BE2C (cell line): ENCODE measurements at regions not wholly inside any gene's neighbourhood (a gene's known extent, or its start where the extent isn't known, plus 50 kb on each side); places are given as distances from the start of the nearest gene placed in this dataset.

ENCODE experiments used
- DNase-seq: peaks from one replicate; pipeline ENCODE4 v3.0.0-alpha.2; 2020
- H3K27me3 ChIP-seq: fragments of 250-450 bp; sonication (Bioruptor Pico); 2 replicates; pipeline ENCODE4 v1.5.1; 2020; ENCODE audit warnings: mild to moderate bottlenecking
- H3K36me3 ChIP-seq: fragments of 250-450 bp; sonication (Bioruptor Pico); 2 replicates; pipeline ENCODE4 v1.5.1; 2020; ENCODE audit warnings: mild to moderate bottlenecking
- H3K4me1 ChIP-seq: fragments of 250-450 bp; sonication (Bioruptor Pico); 2 replicates; pipeline ENCODE4 v1.5.1; 2020
- H3K4me3 ChIP-seq: 2 replicates; pipeline ENCODE4 v1.5.1; 2011; ENCODE audit warnings: low read depth, low read length
- H3K9me3 ChIP-seq: fragments of 250-450 bp; sonication (Bioruptor Pico); 2 replicates; pipeline ENCODE4 v1.5.1; 2020
- CTCF ChIP-seq: IDR thresholded peaks from 2 replicates; pipeline ENCODE4 v1.5.1; 2012; ENCODE audit warnings: mild to moderate bottlenecking, low read depth, low read length

- Histone ChIP-seq H3K9me3 (no peaks in the 10 kb centered on the region; the same call in 1 of the 2 replicates), H3K4me3 (no peak overlapping the region), H3K27me3 (no peaks in the 10 kb centered on the region), H3K36me3 (no peaks in the 10 kb centered on the region), H3K4me1 (no peaks in the 10 kb centered on the region)
- no peak for DNase-seq
- TF ChIP-seq CTCF, result no peak
These were observed 2020.8 kb upstream of the ADGRL3 start for GRCh38 chr4:59179372-59179771.

- Histone ChIP-seq H3K27me3 (no peaks in the 10 kb centered on the region), H3K4me1 (no peaks in the 10 kb centered on the region), H3K36me3 (no peaks in the 10 kb centered on the region), H3K4me3 (no peak overlapping the region), H3K9me3 (no peaks in the 10 kb centered on the region; the same call in 1 of the 2 replicates)
- no peak for DNase-seq
- TF ChIP-seq CTCF, result no peak
These were observed 2020.0 kb upstream of the ADGRL3 start for GRCh38 chr4:59180161-59180560.

GRCh38 chr4:59180969-59181368 lies 2019.2 kb upstream of the ADGRL3 start:
- no peak for TF ChIP-seq CTCF
- H3K4me3 ChIP-seq, result no peak overlapping the region

GRCh38 chr4:59195839-59196238 lies 2004.3 kb upstream of the ADGRL3 start:
- Histone ChIP-seq H3K9me3 (no peaks in the 10 kb centered on the region), H3K4me3 (no peak overlapping the region), H3K36me3 (no peaks in the 10 kb centered on the region), H3K4me1 (no peaks in the 10 kb centered on the region), H3K27me3 (no peaks in the 10 kb centered on the region)
- no peak for TF ChIP-seq CTCF
- no peak for DNase-seq

More at GRCh38 chr4:59180969-59181368, 2019.2 kb upstream of the ADGRL3 start:
- DNase-seq, result no peak
- no peaks in the 10 kb centered on the region for H3K36me3 ChIP-seq
- H3K9me3 ChIP-seq, result no peaks in the 10 kb centered on the region; the same call in 1 of the 2 replicates
- H3K4me1 ChIP-seq, result no peaks in the 10 kb centered on the region
- H3K27me3 ChIP-seq, result no peaks in the 10 kb centered on the region

GRCh38 chr4:59200992-59201391 lies 1999.1 kb upstream of the ADGRL3 start:
- TF ChIP-seq CTCF, result no peak
- H3K9me3 ChIP-seq, result no peaks in the 10 kb centered on the region

GRCh38 chr4:59217910-59218631 lies 1982.1 kb upstream of the ADGRL3 start:
- Histone ChIP-seq H3K4me3 (no peak overlapping the region), H3K9me3 (no peaks in the 10 kb centered on the region), H3K36me3 (no peaks in the 10 kb centered on the region), H3K27me3 (no peaks in the 10 kb centered on the region), H3K4me1 (no peaks in the 10 kb centered on the region)
- DNase-seq, result no peak
- no peak for TF ChIP-seq CTCF

More at GRCh38 chr4:59200992-59201391, 1999.1 kb upstream of the ADGRL3 start:
- H3K36me3 ChIP-seq, result no peaks in the 10 kb centered on the region
- no peaks in the 10 kb centered on the region for H3K27me3 ChIP-seq
- no peak for DNase-seq
- H3K4me1 ChIP-seq, result no peaks in the 10 kb centered on the region
- H3K4me3 ChIP-seq, result no peak overlapping the region
